HG03521 (cell line): ENCODE measurements at regions not wholly inside any gene's neighbourhood (a gene's known extent, or its start where the extent isn't known, plus 50 kb on each side); places are given as distances from the start of the nearest gene placed in this dataset.
"Not testable (repeated sequence)": the region's sequence is repeated elsewhere in the genome, so short reads cannot be mapped to it uniquely, and the experiment has no call there.

ENCODE experiments used
- ATAC-seq: cut with Tn5 transposase; IDR thresholded peaks from one replicate; pipeline ENCODE4 v1.9.1; 2021; ENCODE audit warnings: mild to moderate bottlenecking, moderate library complexity; ENCODE audit not compliant: unreplicated experiment

GRCh38 chr16:85447693-85448313, 165.3 kb upstream of the GSE1 start:
- no peak for ATAC-seq

- no peak for ATAC-seq
These were observed 164.4 kb upstream of the GSE1 start for GRCh38 chr16:85448557-85449190.

- ATAC-seq, result no peak
These were observed 163.8 kb upstream of the GSE1 start for GRCh38 chr16:85449191-85449884.

DNA sequence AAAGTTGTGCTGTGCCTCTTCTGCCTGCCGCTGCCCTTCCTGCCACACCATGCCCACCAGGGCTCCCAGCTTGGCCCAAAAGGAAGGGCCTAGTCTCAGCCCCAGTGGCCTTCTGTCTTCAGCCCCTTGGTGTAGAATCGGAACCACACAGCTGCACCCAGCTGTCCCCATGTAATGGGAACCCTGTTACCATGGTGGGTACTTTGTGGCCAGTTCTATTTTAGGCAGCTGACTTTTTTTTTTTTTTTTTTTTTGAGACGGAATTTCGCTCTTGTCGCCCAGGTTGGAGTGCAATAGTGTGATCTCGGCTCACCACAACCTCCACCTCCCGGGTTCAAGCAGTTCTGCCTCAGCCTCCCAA, 163.3 kb upstream of the GSE1 start:
- no peak for ATAC-seq

GRCh38 chr16:85451142-85451541, 162.0 kb upstream of the GSE1 start:
- not testable (repeated sequence) for ATAC-seq

DNA sequence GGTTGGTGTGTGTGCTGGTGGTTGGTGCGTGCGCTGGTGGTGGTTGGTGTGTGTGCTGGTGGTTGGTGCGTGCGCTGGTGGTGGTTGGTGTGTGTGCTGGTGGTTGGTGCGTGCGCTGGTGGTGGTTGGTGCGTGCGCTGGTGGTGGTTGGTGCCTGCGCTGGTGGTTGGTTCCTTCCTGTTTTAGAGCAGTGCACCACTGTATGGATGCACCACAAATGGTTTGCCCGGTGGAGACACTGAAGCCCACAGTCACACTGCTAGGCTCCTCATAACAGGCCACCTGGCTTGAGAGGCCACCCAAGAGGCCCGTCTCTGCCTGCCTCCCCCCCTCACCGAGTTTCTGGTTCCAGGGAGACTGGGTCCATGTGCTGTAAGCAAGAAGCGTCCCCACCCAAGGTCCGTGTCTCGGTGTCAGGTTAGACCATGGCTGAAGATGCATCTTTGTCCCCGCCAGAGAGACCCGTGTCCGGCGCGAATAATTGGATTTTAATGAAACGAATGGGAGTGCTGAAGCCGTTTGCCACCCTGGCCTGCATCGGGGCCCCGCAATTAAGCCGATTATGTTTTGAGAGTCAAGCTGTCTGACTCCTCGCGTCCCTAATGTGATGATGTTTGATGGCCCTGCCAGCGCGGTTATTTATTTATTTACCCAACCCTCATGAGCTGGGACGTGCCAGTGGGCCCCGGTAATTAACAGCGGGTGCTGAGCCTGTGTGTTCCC, 161.3 kb upstream of the GSE1 start:
- no peak for ATAC-seq

- no peak for ATAC-seq
These were observed 160.5 kb upstream of the GSE1 start for GRCh38 chr16:85452364-85453193.

DNA sequence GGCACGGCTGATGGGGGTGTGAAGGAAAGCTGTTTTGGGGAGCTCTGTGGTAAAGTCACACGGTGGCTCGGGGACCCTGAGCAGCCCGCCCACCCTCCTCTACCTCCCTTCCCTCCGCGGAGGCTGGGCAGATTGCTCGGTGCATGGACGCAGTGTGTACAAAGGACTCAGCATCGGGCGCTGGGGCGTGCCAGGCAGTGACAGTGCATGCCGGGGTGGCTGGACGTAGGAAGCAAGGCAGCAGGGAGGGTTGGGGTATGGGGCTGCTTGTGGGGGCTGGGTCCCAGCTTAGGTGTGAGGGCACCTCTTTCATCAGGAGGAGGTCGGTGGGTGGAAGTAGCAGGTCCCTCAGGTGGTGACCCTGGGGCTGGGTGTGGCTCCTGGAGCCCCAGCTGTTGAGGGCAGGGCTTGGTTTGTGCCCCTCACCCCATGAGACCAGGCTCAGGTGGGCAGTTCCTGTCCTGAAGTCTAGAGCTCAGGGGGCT, 159.9 kb upstream of the GSE1 start:
- ATAC-seq, result no peak

- no peak for ATAC-seq
These were observed 159.4 kb upstream of the GSE1 start for GRCh38 chr16:85453703-85454102.

DNA sequence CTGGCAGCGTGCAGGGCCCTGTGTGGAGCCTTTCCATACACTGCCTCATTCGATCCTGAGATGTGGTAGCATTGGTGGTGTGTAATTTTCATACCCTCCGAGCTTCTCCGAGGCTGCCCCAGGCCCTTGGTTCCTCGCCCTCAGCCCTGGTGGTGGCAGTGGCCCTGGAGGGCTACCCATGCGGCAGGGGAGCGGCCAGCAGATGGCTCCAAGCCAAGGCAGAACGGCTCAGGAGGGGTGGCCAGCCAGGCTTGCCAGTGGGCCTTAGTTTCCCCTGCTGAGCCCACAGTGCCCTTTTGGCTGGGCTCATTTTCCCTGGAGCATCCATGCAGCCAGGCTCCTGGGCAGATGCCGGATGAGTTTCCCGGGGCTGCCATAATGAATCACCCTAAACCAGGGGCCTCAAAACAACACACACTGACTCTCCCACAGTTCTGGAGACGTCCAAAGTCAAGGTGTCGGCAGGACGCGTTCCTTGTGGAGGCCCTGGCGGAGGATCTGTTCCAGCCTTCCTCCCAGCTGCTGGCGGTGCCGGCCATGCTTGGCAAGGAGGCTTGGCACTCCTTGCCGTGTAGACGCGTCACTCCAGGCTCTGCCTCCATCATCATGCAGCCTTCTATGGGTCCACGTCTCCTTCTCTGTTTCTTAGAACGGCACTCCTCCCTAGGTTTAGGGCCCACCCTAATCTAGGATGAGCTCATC, 158.8 kb upstream of the GSE1 start:
- ATAC-seq, result no peak

GRCh38 chr16:85455534-85455933, 157.6 kb upstream of the GSE1 start:
- ATAC-seq, result no peak

DNA sequence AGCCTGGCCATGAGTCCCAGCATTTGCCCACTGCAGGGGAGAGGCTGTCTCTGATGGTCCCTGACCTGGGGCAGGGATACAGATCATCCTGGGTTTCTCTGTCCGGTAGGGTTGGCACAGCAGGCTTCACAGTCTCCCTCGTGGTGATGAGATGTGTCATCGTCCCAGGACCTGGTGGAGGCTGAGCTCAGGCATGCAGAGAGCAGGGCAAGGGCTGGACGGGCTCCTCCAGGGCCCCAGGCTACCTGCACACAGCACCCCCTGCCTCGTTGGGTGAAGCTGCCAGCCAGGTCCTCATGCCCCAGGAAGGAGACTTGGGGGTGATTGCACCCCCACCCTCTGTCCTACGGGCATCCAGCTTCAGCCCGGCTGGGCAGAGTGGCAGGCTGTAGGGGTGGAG, 155.8 kb upstream of the GSE1 start:
- no peak for ATAC-seq

DNA sequence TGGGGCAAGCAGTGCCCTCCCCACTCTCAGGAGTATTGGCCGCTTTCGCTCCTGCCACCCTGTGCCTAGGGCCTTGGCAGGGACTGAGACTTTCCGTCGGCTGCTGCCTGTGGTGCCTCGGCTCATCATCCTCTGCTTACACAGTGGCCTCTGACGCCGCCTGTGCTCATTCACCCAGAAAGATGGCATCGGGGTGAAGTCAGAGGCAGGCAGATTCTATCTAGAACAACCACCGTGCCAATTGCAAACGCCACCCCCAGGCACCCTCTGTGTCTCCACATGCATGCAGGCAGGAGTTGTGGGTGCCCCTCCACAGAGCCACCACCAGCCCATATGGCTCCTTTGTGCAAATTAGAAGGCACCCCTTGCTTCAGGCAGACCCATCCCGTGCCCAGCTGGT, 154.2 kb upstream of the GSE1 start:
- no peak for ATAC-seq

DNA sequence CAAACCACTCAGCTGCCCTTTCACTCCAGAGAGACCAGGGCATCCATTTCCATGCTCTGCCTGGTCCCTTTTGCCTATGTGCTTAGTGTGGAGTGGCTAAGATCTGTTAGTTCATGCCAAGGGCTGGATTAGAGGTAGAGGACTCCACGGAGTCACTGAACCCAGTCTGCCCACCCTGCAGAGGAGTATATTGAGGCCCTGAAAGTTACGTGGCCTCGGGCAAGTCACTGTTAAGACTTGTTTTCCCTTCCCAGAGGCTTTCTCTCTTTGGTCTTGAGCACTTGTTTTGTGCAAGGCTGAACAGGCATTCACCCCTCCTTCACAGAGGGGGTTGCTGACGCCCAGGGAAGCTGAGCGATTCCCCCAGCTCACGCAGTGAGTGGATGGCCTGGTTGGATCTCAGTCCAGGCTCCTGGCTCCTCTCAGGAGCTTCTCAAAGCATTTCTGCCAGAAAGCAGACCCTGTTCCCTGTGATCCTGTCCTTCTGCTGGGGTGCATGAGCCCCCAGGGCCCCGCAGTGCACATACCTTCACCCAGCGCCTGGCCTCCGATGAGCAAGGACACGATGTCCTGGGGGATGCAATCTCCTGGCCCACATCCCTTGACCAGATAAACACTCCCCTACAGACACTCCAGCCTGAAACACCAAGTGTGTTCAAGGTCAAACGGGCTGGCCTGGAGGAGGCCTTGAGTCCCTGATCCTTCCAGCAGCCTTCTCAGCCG, 153.4 kb upstream of the GSE1 start:
- no peak for ATAC-seq

GRCh38 chr16:85460252-85461021, 152.7 kb upstream of the GSE1 start:
- ATAC-seq, result no peak

DNA sequence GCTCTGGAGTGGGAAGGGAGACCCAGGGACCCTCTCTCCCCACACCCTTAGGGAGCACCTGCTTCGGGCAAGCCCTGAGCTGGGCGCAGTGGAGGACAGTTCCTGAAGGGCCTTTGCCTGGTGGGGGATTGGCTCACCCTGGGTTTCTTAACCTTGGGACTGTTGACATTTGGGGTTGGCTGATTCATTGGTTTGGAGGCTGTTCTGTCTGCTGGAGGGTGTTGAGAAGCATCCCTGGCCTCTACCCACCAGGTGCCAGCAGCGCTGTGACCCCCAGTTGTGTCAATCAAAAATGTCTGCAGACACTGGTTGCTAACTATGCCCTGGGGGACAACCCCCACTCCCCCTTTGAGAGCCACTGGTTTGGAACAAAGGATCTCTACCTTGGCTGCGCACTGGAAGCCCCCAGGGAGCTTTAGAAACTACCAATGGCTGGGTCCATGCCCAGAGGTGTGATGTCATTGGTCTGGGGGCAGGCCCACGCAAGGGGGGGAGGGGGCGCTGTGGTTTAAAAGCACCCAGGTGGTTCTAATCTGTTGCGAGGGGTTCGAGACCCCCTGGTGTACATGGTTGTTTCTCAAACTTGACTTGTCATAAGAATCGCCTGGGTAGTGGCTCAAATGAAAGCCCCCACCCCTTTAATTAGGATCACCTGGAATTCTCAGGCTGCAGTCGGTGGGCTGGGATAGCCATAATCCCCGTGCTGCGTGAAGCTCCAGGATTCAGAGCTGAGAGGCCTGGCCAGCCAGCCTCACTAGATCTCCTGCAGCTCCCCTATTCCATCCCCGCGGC, 151.9 kb upstream of the GSE1 start:
- ATAC-seq, result no peak

DNA sequence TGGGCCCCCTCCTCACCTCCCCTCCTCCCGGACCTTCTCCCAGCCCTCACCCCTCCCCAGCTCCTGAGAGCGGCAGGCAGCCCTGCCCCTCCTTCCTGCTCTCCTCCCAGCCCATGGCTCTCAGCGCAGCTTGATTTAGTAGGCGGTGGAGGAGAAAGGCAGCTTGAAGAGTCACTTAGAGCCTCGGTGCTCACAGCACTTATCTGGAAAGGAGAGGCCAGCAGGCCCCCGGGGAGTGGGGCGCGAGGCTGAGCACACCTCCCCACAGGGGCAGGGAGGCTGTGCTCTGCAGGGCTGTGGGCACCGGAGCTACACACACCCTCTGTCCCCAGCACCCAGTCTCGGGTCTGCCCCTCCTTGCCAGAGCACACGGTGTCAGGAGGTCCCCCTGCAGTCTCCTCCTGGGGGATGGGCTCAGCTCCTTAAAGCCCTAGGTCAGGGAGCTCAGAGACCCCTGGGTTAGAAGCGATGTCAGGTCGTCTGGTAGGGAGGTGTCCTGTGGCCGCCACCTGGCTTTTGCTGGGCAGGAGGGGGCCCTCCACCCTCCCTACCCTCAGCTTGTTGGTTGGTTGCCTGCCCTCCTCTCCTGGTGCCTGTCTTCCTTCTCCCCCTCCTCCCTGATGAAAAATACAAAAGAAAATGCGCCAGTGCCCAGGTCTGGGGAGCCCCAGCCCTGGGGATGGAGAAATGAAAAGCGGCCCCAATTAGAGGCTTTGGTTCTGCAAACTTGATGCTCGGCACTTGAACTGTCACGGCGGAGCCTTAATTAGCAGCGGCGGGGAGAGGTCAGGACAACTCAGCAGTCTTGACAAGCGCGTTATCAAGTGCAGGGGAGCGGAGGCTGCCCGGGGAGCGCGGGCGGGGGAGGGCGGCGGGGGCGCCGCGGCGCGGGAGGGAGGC, 151.1 kb upstream of the GSE1 start:
- no peak for ATAC-seq
